ENCODE measurements at regions not wholly inside any gene's neighbourhood (a gene's known extent, or its start where the extent isn't known, plus 50 kb on each side); places are given as distances from the start of the nearest gene placed in this dataset.

DNA sequence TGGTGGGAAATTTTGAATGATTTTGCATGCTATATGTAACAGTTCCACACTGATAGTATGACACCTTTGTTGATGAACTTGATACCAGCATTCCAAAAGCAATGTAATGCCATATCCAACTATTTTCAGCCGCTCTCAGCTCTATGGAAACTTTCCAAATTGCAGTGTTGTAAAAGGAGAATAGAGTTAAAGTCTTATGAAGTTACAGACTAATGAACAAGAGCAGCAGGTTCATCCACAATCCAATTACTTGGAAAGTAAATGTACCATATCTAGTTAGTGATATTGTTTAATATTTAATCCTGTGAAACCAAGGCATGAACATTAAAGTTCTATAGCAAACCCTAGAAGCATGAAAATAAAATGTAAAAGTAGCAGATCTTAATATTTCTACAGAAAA is 418.2 kb downstream of the TUSC1 start:
- H3K4me3 ChIP-seq (ENCODE audit: low read depth, low read length), result no peak overlapping the region
- TF ChIP-seq, protein P1, sequence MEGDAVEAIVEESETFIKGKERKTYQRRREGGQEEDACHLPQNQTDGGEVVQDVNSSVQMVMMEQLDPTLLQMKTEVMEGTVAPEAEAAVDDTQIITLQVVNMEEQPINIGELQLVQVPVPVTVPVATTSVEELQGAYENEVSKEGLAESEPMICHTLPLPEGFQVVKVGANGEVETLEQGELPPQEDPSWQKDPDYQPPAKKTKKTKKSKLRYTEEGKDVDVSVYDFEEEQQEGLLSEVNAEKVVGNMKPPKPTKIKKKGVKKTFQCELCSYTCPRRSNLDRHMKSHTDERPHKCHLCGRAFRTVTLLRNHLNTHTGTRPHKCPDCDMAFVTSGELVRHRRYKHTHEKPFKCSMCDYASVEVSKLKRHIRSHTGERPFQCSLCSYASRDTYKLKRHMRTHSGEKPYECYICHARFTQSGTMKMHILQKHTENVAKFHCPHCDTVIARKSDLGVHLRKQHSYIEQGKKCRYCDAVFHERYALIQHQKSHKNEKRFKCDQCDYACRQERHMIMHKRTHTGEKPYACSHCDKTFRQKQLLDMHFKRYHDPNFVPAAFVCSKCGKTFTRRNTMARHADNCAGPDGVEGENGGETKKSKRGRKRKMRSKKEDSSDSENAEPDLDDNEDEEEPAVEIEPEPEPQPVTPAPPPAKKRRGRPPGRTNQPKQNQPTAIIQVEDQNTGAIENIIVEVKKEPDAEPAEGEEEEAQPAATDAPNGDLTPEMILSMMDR (IDR thresholded peaks at IDR 0.05; ENCODE audit: insufficient read depth, low read depth, low read length, missing control alignments), result no peak
- DNase-seq (ENCODE audit: low read depth), result no peak

DNA sequence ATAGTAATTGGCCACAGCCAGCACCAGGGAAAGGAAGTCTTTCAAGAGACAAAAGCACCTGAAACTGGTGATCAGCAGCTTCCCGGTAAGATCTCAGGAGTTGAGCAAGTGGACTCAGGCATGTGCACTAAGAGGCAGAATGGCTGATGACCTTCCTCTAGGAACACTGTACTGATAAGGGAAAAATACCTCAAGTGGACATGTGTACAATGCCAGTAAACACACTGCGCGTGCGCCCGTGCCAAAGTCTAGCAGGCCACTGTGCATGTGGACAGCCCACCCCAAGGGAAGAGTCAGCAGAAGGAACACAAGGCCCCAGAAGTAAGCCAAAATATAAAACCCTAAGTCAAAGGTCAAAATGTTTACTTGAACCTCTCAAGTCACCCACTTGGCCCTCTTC is 423.0 kb downstream of the TUSC1 start:
- H3K4me3 ChIP-seq (ENCODE audit: low read depth, low read length), result no peak overlapping the region
- TF ChIP-seq, protein P1 (IDR thresholded peaks at IDR 0.05; ENCODE audit: insufficient read depth, low read depth, low read length, missing control alignments), result no peak
- peak; percentile 0 for DNase-seq (ENCODE audit: low read depth)

- no peak overlapping the region for H3K4me3 ChIP-seq (ENCODE audit: low read depth, low read length)
- TF ChIP-seq, protein P1 (IDR thresholded peaks at IDR 0.05; ENCODE audit: insufficient read depth, low read depth, low read length, missing control alignments), result no peak
- no peak for DNase-seq (ENCODE audit: low read depth)
Observed at GRCh38 chr9:25254051-25254450, 424.2 kb downstream of the TUSC1 start.

DNA sequence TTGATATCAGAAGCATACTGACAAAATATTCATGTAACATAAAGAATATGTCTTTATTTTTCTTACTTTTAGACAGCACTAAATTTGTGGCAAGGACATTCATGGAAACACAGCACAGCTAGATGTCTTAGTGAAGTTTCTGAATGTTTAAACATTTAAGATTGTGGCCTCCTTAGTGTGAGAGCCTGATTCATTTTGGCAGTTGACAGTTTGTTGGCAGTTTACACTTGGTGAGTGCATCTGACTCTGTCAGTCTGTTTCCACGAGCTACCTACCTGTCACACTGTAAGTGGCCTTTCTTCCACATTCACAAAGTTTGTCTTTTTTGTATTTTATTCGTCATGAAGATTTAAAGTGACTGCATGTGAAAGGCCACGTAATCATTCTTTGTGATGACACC is 436.8 kb downstream of the TUSC1 start:
- H3K4me3 ChIP-seq (ENCODE audit: low read depth, low read length), result no peak overlapping the region
- DNase-seq (ENCODE audit: low read depth), result no peak
- TF ChIP-seq, protein P1 (IDR thresholded peaks at IDR 0.05; ENCODE audit: insufficient read depth, low read depth, low read length, missing control alignments), result no peak

DNA sequence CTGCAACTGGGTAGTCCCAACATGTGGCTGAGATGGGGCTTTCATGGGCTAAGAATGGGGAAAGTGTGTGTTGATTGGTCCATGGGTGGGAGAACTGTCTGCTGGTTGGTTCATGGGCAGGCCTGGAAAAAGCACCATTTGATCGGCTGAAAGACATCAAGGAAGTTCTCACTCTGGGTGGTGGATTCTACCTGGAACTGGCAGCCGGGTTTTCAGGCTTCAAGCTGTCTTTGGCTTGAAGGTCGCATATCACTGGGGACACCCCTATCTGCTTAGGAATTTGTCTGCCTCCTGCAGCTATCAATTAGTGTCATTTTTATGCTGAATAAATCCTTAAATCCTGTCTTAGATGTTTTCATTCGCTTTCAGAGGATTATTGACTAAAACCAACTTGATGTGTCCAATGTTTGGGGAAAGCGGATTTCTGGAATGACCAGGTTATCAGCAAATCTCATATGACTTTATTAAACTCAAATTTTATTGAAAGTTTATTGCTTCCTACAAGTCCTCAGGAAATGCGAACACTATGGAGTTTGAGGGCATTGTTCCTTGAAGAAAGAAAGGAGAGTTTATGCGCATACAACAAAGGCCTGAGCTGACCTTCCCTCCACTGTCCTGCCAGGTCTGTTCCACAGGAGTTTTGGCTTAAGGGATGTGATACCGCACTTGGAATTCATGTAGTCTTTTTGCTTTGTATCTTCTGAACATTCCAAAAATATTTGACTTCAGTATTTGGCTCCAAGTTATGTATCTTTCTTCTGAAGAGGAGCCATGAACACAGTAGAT is 451.1 kb downstream of the TUSC1 start:
- TF ChIP-seq, protein P1 (IDR thresholded peaks at IDR 0.05; ENCODE audit: insufficient read depth, low read depth, low read length, missing control alignments), result no peak
- no peak overlapping the region for H3K4me3 ChIP-seq (ENCODE audit: low read depth, low read length)
- DNase-seq (ENCODE audit: low read depth), result no peak

DNA sequence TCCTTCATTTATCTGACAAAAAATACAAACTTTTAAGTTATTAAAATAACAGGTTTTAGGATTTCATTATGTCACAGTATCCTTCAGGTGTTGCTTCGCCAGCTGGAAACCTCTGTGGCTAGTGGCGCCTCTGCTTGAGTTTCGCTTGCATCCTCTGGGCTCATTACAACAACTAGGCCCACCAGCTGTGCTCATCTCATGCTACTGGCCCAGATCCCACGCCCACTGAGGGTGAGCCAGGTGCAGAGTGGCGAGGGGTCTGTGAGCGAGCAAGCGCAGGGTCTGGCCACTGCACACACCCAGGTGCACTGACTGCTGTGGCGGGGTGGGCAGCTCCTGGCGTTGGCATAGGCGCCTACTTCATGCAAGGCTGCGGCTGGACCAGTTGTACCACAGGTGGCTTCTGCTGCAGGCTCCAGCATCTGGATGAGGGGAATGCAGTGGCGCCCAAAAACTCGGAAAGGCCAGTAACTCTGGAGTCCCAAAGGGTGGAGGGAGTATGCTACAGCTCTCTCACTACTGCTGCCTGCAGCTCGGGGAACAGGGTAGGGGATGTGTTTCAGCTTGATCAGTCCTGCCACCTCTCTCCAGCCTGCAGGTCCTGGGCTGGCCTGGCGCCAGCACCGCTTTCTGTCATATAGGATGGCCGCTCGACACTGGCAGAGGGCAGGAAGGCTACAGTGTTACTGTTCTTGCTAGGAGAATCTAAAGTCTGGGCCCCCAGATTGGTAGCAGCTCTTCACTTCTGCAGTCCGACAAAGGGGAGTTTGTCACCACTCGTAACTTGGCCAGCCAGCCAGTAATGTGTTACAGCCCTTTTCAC is 452.1 kb downstream of the TUSC1 start:
- H3K4me3 ChIP-seq (ENCODE audit: low read depth, low read length), result no peak overlapping the region
- TF ChIP-seq, protein P1 (IDR thresholded peaks at IDR 0.05; ENCODE audit: insufficient read depth, low read depth, low read length, missing control alignments), result no peak
- no peak for DNase-seq (ENCODE audit: low read depth)

All from GM12865 (cell line).